BLaER1 (cell line): ENCODE measurements at regions not wholly inside any gene's neighbourhood (a gene's known extent, or its start where the extent isn't known, plus 50 kb on each side); places are given as distances from the start of the nearest gene placed in this dataset.
"Not testable (repeated sequence)": the region's sequence is repeated elsewhere in the genome, so short reads cannot be mapped to it uniquely, and the experiment has no call there.

Experiments
- H3K27ac ChIP-seq: shearing (Covaris generic); formaldehyde crosslinking; 2 replicates; pipeline ENCODE4 v1.8.1; 2022
- H3K27me3 ChIP-seq: shearing (Covaris generic); formaldehyde crosslinking; 2 replicates; pipeline ENCODE4 v1.8.1; 2022
- H3K36me3 ChIP-seq: shearing (Covaris generic); formaldehyde crosslinking; 2 replicates; pipeline ENCODE4 v1.8.1; 2022
- H3K4me1 ChIP-seq: shearing (Covaris generic); formaldehyde crosslinking; 2 replicates; pipeline ENCODE4 v1.8.1; 2022
- H3K4me2 ChIP-seq: shearing (Covaris generic); formaldehyde crosslinking; 2 replicates; pipeline ENCODE4 v1.8.1; 2022
- H3K4me3 ChIP-seq: shearing (Covaris generic); formaldehyde crosslinking; 2 replicates; pipeline ENCODE4 v1.8.1; 2022
- H3K9ac ChIP-seq: shearing (Covaris generic); formaldehyde crosslinking; 2 replicates; pipeline ENCODE4 v1.8.1; 2022
- H3K9me3 ChIP-seq: shearing (Covaris generic); formaldehyde crosslinking; 2 replicates; pipeline ENCODE4 v1.8.1; 2022
- H4K20me1 ChIP-seq: shearing (Covaris generic); formaldehyde crosslinking; 2 replicates; pipeline ENCODE4 v1.8.1; 2022
- Cebpa-rat ChIP-seq: shearing (Covaris generic); IDR thresholded peaks from 2 replicates; pipeline ENCODE4 v1.8.1; 2022

- Histone ChIP-seq H3K9ac (no peak overlapping the region), H3K36me3 (no peaks in the 10 kb centered on the region), H3K4me2 (no peak overlapping the region), H3K4me1 (no peaks in the 10 kb centered on the region), H3K9me3 (no peaks in the 10 kb centered on the region), H3K4me3 (no peak overlapping the region), H3K27ac (no peak overlapping the region), H4K20me1 (no peaks in the 10 kb centered on the region), H3K27me3 (no peaks in the 10 kb centered on the region)
- TF ChIP-seq Cebpa-rat = no peak
Measured at GRCh38 chr9:13439685-13440476, 160.4 kb upstream of the MPDZ start.

- TF ChIP-seq Cebpa-rat = no peak
- Histone ChIP-seq H3K9ac (no peak overlapping the region), H3K9me3 (no peaks in the 10 kb centered on the region), H3K4me3 (no peak overlapping the region), H3K27me3 (no peaks in the 10 kb centered on the region), H3K27ac (no peak overlapping the region), H3K4me1 (no peaks in the 10 kb centered on the region), H4K20me1 (no peaks in the 10 kb centered on the region), H3K4me2 (no peak overlapping the region), H3K36me3 (no peaks in the 10 kb centered on the region)
Measured at GRCh38 chr9:13437866-13438265, 158.4 kb upstream of the MPDZ start.

GRCh38 chr9:13436591-13436990 is 157.1 kb upstream of the MPDZ start:
- Histone ChIP-seq H3K4me1 (no peaks in the 10 kb centered on the region), H3K9ac (no peak overlapping the region), H3K9me3 (no peaks in the 10 kb centered on the region), H3K4me2 (no peak overlapping the region), H3K27ac (no peak overlapping the region), H3K36me3 (no peaks in the 10 kb centered on the region), H3K27me3 (no peaks in the 10 kb centered on the region), H4K20me1 (no peaks in the 10 kb centered on the region), H3K4me3 (no peak overlapping the region)
- no peak for TF ChIP-seq Cebpa-rat

GRCh38 chr9:13433453-13433852 is 154.0 kb upstream of the MPDZ start:
- not testable (repeated sequence) for H3K4me3 ChIP-seq, H3K27ac ChIP-seq

GRCh38 chr9:13432904-13433303 is 153.4 kb upstream of the MPDZ start:
- H3K4me3 ChIP-seq = no peak overlapping the region
- no peak for TF ChIP-seq Cebpa-rat
- H3K27me3 ChIP-seq = no peaks in the 10 kb centered on the region
- H4K20me1 ChIP-seq = no peaks in the 10 kb centered on the region
- no peaks in the 10 kb centered on the region for H3K9me3 ChIP-seq
- H3K4me2 ChIP-seq = no peak overlapping the region
- H3K36me3 ChIP-seq = no peaks in the 10 kb centered on the region
- H3K27ac ChIP-seq = no peak overlapping the region
- H3K4me1 ChIP-seq = no peaks in the 10 kb centered on the region
- H3K9ac ChIP-seq = no peak overlapping the region

More at GRCh38 chr9:13433453-13433852, 154.0 kb upstream of the MPDZ start:
- not testable (repeated sequence) for H3K4me2 ChIP-seq, H3K9me3 ChIP-seq, H3K4me1 ChIP-seq, H3K36me3 ChIP-seq, H3K9ac ChIP-seq, H3K27me3 ChIP-seq, H4K20me1 ChIP-seq

GRCh38 chr9:13431692-13432091 is 152.2 kb upstream of the MPDZ start:
- no peak overlapping the region for H3K9ac ChIP-seq
- no peaks in the 10 kb centered on the region for H3K4me1 ChIP-seq
- no peaks in the 10 kb centered on the region for H3K27me3 ChIP-seq
- H3K4me3 ChIP-seq = no peak overlapping the region
- H3K9me3 ChIP-seq = no peaks in the 10 kb centered on the region
- no peaks in the 10 kb centered on the region for H4K20me1 ChIP-seq
- H3K27ac ChIP-seq = no peak overlapping the region
- H3K36me3 ChIP-seq = no peaks in the 10 kb centered on the region
- no peak overlapping the region for H3K4me2 ChIP-seq
- TF ChIP-seq Cebpa-rat = no peak

- Histone ChIP-seq H4K20me1 (no peaks in the 10 kb centered on the region), H3K27ac (no peak overlapping the region), H3K4me2 (no peak overlapping the region), H3K9ac (no peak overlapping the region), H3K4me3 (no peak overlapping the region), H3K36me3 (no peaks in the 10 kb centered on the region), H3K27me3 (no peaks in the 10 kb centered on the region), H3K9me3 (no peaks in the 10 kb centered on the region), H3K4me1 (no peaks in the 10 kb centered on the region)
- no peak for TF ChIP-seq Cebpa-rat
Measured at GRCh38 chr9:13431222-13431536, 151.7 kb upstream of the MPDZ start.

- Histone ChIP-seq H3K9me3 (no peaks in the 10 kb centered on the region), H3K4me3 (no peak overlapping the region), H3K36me3 (no peaks in the 10 kb centered on the region), H3K27me3 (no peaks in the 10 kb centered on the region), H3K4me1 (no peaks in the 10 kb centered on the region), H3K4me2 (no peak overlapping the region), H4K20me1 (no peaks in the 10 kb centered on the region), H3K9ac (no peak overlapping the region), H3K27ac (no peak overlapping the region)
- no peak for TF ChIP-seq Cebpa-rat
Measured at GRCh38 chr9:13430368-13431221, 151.1 kb upstream of the MPDZ start.

GRCh38 chr9:13429301-13430190 is 150.1 kb upstream of the MPDZ start:
- H3K27me3 ChIP-seq = no peaks in the 10 kb centered on the region
- H3K9ac ChIP-seq = no peak overlapping the region
- no peak for TF ChIP-seq Cebpa-rat
- no peaks in the 10 kb centered on the region for H3K4me1 ChIP-seq
- H4K20me1 ChIP-seq = no peaks in the 10 kb centered on the region
- no peaks in the 10 kb centered on the region for H3K9me3 ChIP-seq
- no peak overlapping the region for H3K4me2 ChIP-seq
- H3K27ac ChIP-seq = no peak overlapping the region
- H3K4me3 ChIP-seq = no peak overlapping the region
- no peaks in the 10 kb centered on the region for H3K36me3 ChIP-seq
